Skeletal muscle cell (primary cell): ENCODE measurements at regions not wholly inside any gene's neighbourhood (a gene's known extent, or its start where the extent isn't known, plus 50 kb on each side); places are given as distances from the start of the nearest gene placed in this dataset.
"Not testable (repeated sequence)": the region's sequence is repeated elsewhere in the genome, so short reads cannot be mapped to it uniquely, and the experiment has no call there.

Experiments
- DNase-seq: peaks from one replicate; pipeline ENCODE4 v3.0.0-alpha.2; 2010; ENCODE audit warnings: low read depth
- H3K4me3 ChIP-seq: 2 replicates; pipeline ENCODE4 v1.5.1; 2011; ENCODE audit warnings: low read depth, mild to moderate bottlenecking, control low read depth, low read length, moderate library complexity

GRCh38 chr2:33735096-33735495 lies 136.0 kb upstream of the FAM98A start:
- no peak overlapping the region for H3K4me3 ChIP-seq
- no peak for DNase-seq

GRCh38 chr2:33730804-33731203 lies 131.7 kb upstream of the FAM98A start:
- no peak for DNase-seq
- H3K4me3 ChIP-seq, result no peak overlapping the region

- no peak overlapping the region for H3K4me3 ChIP-seq
- DNase-seq, result no peak
These were observed 131.1 kb upstream of the FAM98A start for GRCh38 chr2:33730193-33730592.

GRCh38 chr2:33729353-33729752 lies 130.3 kb upstream of the FAM98A start:
- DNase-seq, result no peak
- H3K4me3 ChIP-seq, result no peak overlapping the region

GRCh38 chr2:33728106-33728505 lies 129.0 kb upstream of the FAM98A start:
- no peak for DNase-seq
- H3K4me3 ChIP-seq, result no peak overlapping the region

GRCh38 chr2:33727361-33728032 lies 128.4 kb upstream of the FAM98A start:
- no peak overlapping the region for H3K4me3 ChIP-seq
- DNase-seq, result no peak

GRCh38 chr2:33726415-33726814 lies 127.3 kb upstream of the FAM98A start:
- H3K4me3 ChIP-seq, result no peak overlapping the region
- no peak for DNase-seq

GRCh38 chr2:33723329-33723728 lies 124.2 kb upstream of the FAM98A start:
- no peak for DNase-seq
- no peak overlapping the region for H3K4me3 ChIP-seq

- no peak overlapping the region for H3K4me3 ChIP-seq
- DNase-seq, result no peak
These were observed 120.0 kb upstream of the FAM98A start for GRCh38 chr2:33719067-33719466.

- no peak for DNase-seq
- no peak overlapping the region for H3K4me3 ChIP-seq
These were observed 113.6 kb upstream of the FAM98A start for GRCh38 chr2:33712674-33713073.

GRCh38 chr2:33709951-33710350 lies 110.9 kb upstream of the FAM98A start:
- no peak for DNase-seq
- H3K4me3 ChIP-seq, result no peak overlapping the region

- no peak for DNase-seq
- no peak overlapping the region for H3K4me3 ChIP-seq
These were observed 108.2 kb upstream of the FAM98A start for GRCh38 chr2:33707312-33707711.

- H3K4me3 ChIP-seq, result no peak overlapping the region
- DNase-seq, result no peak
These were observed 107.3 kb upstream of the FAM98A start for GRCh38 chr2:33706410-33706809.

- DNase-seq, result no peak
- H3K4me3 ChIP-seq, result no peak overlapping the region
These were observed 105.3 kb upstream of the FAM98A start for GRCh38 chr2:33704406-33704855.

GRCh38 chr2:33696234-33696633 lies 97.1 kb upstream of the FAM98A start:
- no peak overlapping the region for H3K4me3 ChIP-seq
- DNase-seq, result no peak

- no peak overlapping the region for H3K4me3 ChIP-seq
- no peak for DNase-seq
These were observed 95.8 kb upstream of the FAM98A start for GRCh38 chr2:33694904-33695303.

GRCh38 chr2:33690686-33691085 lies 91.6 kb upstream of the FAM98A start:
- not testable (repeated sequence) for DNase-seq, H3K4me3 ChIP-seq

- no peak for DNase-seq
- no peak overlapping the region for H3K4me3 ChIP-seq
These were observed 82.3 kb upstream of the FAM98A start for GRCh38 chr2:33681364-33681757.

GRCh38 chr2:33680644-33681363 lies 81.7 kb upstream of the FAM98A start:
- no peak for DNase-seq
- H3K4me3 ChIP-seq, result no peak overlapping the region

GRCh38 chr2:33678436-33678835 lies 79.3 kb upstream of the FAM98A start:
- no peak for DNase-seq
- H3K4me3 ChIP-seq, result no peak overlapping the region

GRCh38 chr2:33673937-33674336 lies 74.8 kb upstream of the FAM98A start:
- no peak for DNase-seq

More at GRCh38 chr2:33673937-33674336, 74.8 kb upstream of the FAM98A start:
- H3K4me3 ChIP-seq, result no peak overlapping the region
